Gastroesophageal sphincter (tissue), 3 donors: ENCODE measurements at regions not wholly inside any gene's neighbourhood (a gene's known extent, or its start where the extent isn't known, plus 50 kb on each side); places are given as distances from the start of the nearest gene placed in this dataset.

Source experiments
- CTCF ChIP-seq, 4 experiments: fragments of 200-600 bp in 2 of 4; fragments of 450-650 bp in 2 of 4; sonication (generic) in 1 of 4; IDR thresholded peaks; one replicate each; pipeline ENCODE4 v1.5.1; 2017 to 2019; ENCODE audit warnings: antibody characterized with exemption in 4 of 4, mild to moderate bottlenecking in 2 of 4, moderate library complexity in 2 of 4
- EP300 ChIP-seq: sonication (generic); formaldehyde crosslinking; IDR thresholded peaks from one replicate; pipeline ENCODE4 v1.6.1; 2017; ENCODE audit warnings: antibody characterized with exemption, mild to moderate bottlenecking
- POLR2A ChIP-seq, 2 donors: fragments of 450-650 bp; IDR thresholded peaks; one replicate each; pipeline ENCODE4 v1.6.1; 2017; ENCODE audit warnings: antibody characterized with exemption in 2 of 2, mild to moderate bottlenecking in 2 of 2, moderate library complexity in 1 of 2
- POLR2AphosphoS5 ChIP-seq: sonication (generic); formaldehyde crosslinking; IDR thresholded peaks from one replicate; pipeline ENCODE4 v1.6.1; 2017; ENCODE audit warnings: antibody characterized with exemption

GRCh38 chr22:27433099-27433498 lies 368.5 kb downstream of the MN1 start:
- TF ChIP-seq EP300 (no peak), CTCF (IDR thresholded peaks at IDR 0.05) (no peak), POLR2A (IDR thresholded peaks at IDR 0.05) (no peak), POLR2AphosphoS5 (no peak)
